Panc1 (cell line): ENCODE measurements at regions not wholly inside any gene's neighbourhood (a gene's known extent, or its start where the extent isn't known, plus 50 kb on each side); places are given as distances from the start of the nearest gene placed in this dataset.

ENCODE experiments used
- ATAC-seq: fragments of 200-7000 bp; cut with Tn5 transposase; 2 replicates; pipeline ENCODE4 v1.9.1; 2020; ENCODE audit warnings: mild to moderate bottlenecking, moderate library complexity
- BruUV-seq: library from RNA; stranded (reverse); fragments of 400-500 nt; replicated peaks from 2 replicates; lab custom pipeline; 2021; lab: Mats Ljungman, UMichigan
- CTCF ChIA-PET: fragments of 300-600 bp; sonication (Branson Sonifier 250); formaldehyde crosslinking; loops from one replicate; lab custom pipeline; 2022; ENCODE audit warnings: antibody characterized with exemption; lab: Charles Lee
- POLR2A ChIA-PET: fragments of 300-600 bp; sonication (Branson Sonifier 250); formaldehyde crosslinking; loops from one replicate; lab custom pipeline; 2022; ENCODE audit warnings: antibody characterized with exemption; lab: Charles Lee
- DNase-seq: peaks from one replicate; pipeline ENCODE4 v3.0.0-alpha.2; 2010; ENCODE audit warnings: low read depth, low spot score
- H3K27ac ChIP-seq: 2 replicates; pipeline ENCODE4 v1.5.1; 2011; ENCODE audit warnings: mild to moderate bottlenecking, low read length, inconsistent platforms
- H3K27me3 ChIP-seq: fragments of 200-500 bp; sonication (Bioruptor generic); 2 replicates; pipeline ENCODE4 v1.6.0; 2014; ENCODE audit warnings: low read length, inconsistent platforms; ENCODE audit not compliant: control insufficient read depth, insufficient read depth
- H3K36me3 ChIP-seq: fragments of 200-500 bp; sonication (Bioruptor generic); 2 replicates; pipeline ENCODE4 v1.5.1; 2014; ENCODE audit warnings: inconsistent platforms, mild to moderate bottlenecking, low read length, moderate library complexity; ENCODE audit not compliant: control insufficient read depth, insufficient read depth
- H3K4me1 ChIP-seq: 2 replicates; pipeline ENCODE4 v1.5.1; 2011; ENCODE audit warnings: inconsistent platforms, mild to moderate bottlenecking, low read length, moderate library complexity; ENCODE audit not compliant: control insufficient read depth, insufficient read depth
- H3K4me3 ChIP-seq, 2 experiments: 2 replicates each; pipeline ENCODE4 v1.5.1; 2011 to 2012; ENCODE audit warnings: low read depth in 2 of 2, low read length in 2 of 2, mild to moderate bottlenecking in 2 of 2, inconsistent platforms in 1 of 2, moderate library complexity in 1 of 2
- H3K9me3 ChIP-seq: fragments of 200-500 bp; sonication (Bioruptor generic); 2 replicates; pipeline ENCODE4 v1.5.1; 2014; ENCODE audit warnings: low read depth, mild to moderate bottlenecking, inconsistent platforms, low read length, moderate library complexity; ENCODE audit not compliant: control insufficient read depth, insufficient read depth
- CTCF ChIP-seq: fragments of 450-650 bp; IDR thresholded peaks from 2 replicates; pipeline ENCODE4 v1.5.1; 2017; ENCODE audit warnings: mild to moderate bottlenecking
- POLR2AphosphoS5 ChIP-seq: IDR thresholded peaks from 2 replicates; pipeline ENCODE4 v1.6.1; 2012; ENCODE audit warnings: mild to moderate bottlenecking, low read depth, low read length, moderate library complexity
- SIN3A ChIP-seq: IDR thresholded peaks from 2 replicates; pipeline ENCODE4 v1.6.1; 2012; ENCODE audit warnings: low read depth, mild to moderate bottlenecking, low read length, moderate library complexity, borderline replicate concordance; ENCODE audit not compliant: insufficient read depth
- TCF7L2 ChIP-seq: IDR thresholded peaks from 2 replicates; pipeline ENCODE4 v1.6.1; 2011; ENCODE audit warnings: mild to moderate bottlenecking, low read depth, low read length, inconsistent platforms
- in situ Hi-C: cut with HindIII; loops from 2 replicates; pipeline ENCODE4 v1.10.0; 2016; ENCODE audit warnings: low sequenced_read_pairs, low pct_unique_long_range_greater_than_20kb
- intact Hi-C: fragments of 100-400 bp; cut with micrococcal nuclease; formaldehyde crosslinking; loops from one replicate; pipeline ENCODE4 v1.10.0; 2022; ENCODE audit not compliant: unreplicated experiment
- TF ChIP-seq, protein P1 (sequence below), 2 experiments: IDR thresholded peaks; 2 replicates each; pipeline ENCODE4 v1.6.1; 2011 to 2012; ENCODE audit warnings: low read depth in 2 of 2, control low read depth in 1 of 2, low read length in 1 of 2, mild to moderate bottlenecking in 1 of 2, moderate library complexity in 1 of 2; ENCODE audit not compliant: insufficient read depth in 1 of 2

DNA sequence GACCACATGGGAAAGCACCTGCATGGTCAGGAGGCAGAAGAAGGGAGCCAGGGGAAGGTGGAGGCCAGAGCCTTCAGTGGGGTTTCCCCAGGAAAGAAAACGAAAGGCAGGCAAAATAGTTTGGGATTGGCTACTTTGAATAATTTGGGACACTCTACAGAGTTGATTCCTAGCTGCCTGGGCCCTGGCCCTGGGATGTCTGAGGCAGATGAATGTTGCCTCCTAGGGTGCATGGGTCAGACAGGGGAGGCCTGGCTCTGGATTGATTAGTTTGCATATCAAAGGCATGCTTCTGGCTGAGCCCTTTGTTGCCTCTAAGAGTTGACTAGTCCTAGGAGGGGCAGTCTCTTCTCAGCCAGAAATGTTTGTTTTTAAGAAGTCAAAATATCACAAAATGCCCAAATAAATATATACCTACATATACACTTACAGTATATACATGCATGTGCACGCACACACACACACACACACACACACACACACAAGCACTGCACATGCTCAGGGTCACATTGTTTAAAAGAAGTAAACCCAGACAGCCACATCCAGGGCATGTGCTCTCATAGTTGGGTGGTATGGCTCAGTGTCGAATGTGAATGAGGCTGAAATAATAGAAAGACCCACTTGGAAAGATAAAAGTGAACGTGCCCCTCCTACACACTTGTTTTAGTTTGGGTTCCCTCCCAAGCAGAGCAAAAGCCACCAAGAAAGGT lies 184.2 kb downstream of the GPAM start:
- H3K4me1 ChIP-seq: no peaks in the 10 kb centered on the region
- DNase-seq (no peak), ATAC-seq (no peak)
- no peaks in the 10 kb centered on the region for H3K36me3 ChIP-seq
- CTCF ChIA-PET: no interaction called here
- POLR2A ChIA-PET: no interaction called here
- H3K9me3 ChIP-seq: no peaks in the 10 kb centered on the region
- BruUV-seq: no TSS peak
- no peak overlapping the region for H3K4me3 ChIP-seq
- H3K27ac ChIP-seq: no peak overlapping the region
- in situ Hi-C loops: no loop called here
- intact Hi-C loops: no loop called here
- TF ChIP-seq, protein P1, sequence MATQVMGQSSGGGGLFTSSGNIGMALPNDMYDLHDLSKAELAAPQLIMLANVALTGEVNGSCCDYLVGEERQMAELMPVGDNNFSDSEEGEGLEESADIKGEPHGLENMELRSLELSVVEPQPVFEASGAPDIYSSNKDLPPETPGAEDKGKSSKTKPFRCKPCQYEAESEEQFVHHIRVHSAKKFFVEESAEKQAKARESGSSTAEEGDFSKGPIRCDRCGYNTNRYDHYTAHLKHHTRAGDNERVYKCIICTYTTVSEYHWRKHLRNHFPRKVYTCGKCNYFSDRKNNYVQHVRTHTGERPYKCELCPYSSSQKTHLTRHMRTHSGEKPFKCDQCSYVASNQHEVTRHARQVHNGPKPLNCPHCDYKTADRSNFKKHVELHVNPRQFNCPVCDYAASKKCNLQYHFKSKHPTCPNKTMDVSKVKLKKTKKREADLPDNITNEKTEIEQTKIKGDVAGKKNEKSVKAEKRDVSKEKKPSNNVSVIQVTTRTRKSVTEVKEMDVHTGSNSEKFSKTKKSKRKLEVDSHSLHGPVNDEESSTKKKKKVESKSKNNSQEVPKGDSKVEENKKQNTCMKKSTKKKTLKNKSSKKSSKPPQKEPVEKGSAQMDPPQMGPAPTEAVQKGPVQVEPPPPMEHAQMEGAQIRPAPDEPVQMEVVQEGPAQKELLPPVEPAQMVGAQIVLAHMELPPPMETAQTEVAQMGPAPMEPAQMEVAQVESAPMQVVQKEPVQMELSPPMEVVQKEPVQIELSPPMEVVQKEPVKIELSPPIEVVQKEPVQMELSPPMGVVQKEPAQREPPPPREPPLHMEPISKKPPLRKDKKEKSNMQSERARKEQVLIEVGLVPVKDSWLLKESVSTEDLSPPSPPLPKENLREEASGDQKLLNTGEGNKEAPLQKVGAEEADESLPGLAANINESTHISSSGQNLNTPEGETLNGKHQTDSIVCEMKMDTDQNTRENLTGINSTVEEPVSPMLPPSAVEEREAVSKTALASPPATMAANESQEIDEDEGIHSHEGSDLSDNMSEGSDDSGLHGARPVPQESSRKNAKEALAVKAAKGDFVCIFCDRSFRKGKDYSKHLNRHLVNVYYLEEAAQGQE (IDR thresholded peaks at IDR 0.05; ENCODE audit: insufficient read depth in 1 of 2, low read depth in 2 of 2, low read length in 1 of 2): no peak
- TF ChIP-seq TCF7L2 (no peak), SIN3A (no peak), CTCF (no peak), POLR2AphosphoS5 (no peak)
- peaks cover 2% of the 10 kb centered on the region; the same call in 1 of the 2 replicates for H3K27me3 ChIP-seq

DNA sequence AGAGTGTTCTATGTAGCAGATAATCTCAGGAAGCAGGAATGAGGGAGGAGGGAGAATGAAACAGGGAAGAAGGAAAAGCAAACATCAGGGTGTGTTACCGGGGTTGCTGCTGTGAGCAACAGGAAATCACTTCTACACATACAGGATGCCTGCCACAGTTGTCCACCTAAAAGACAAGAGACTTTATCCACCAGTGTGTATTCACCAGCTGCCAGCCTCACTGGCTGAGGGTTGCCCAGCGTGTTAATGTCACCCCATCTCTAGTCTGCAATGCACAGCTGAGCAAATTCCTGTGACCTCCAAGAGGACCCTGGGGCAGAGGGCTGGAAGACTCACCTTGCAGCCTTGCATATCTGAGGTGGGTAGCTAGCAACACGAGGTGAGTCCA lies 183.7 kb downstream of the GPAM start:
- intact Hi-C loops: no loop called here
- peaks cover 2% of the 10 kb centered on the region; the same call in 1 of the 2 replicates for H3K27me3 ChIP-seq
- CTCF ChIA-PET: no interaction called here

More for the DNA sequence above, 183.7 kb downstream of the GPAM start:
- Histone ChIP-seq H3K27ac (no peak overlapping the region), H3K36me3 (no peaks in the 10 kb centered on the region), H3K4me1 (no peaks in the 10 kb centered on the region), H3K4me3 (no peak overlapping the region), H3K9me3 (no peaks in the 10 kb centered on the region)
- TF ChIP-seq POLR2AphosphoS5 (no peak), TCF7L2 (no peak), SIN3A (no peak), CTCF (no peak)
- TF ChIP-seq, protein P1 (IDR thresholded peaks at IDR 0.05; ENCODE audit: insufficient read depth in 1 of 2, low read depth in 2 of 2, low read length in 1 of 2): no peak
- no peak for DNase-seq
- in situ Hi-C loops: no loop called here
- no TSS peak for BruUV-seq
- POLR2A ChIA-PET: no interaction called here
- ATAC-seq: no peak
